IMR-90 (cell line): ENCODE measurements at regions not wholly inside any gene's neighbourhood (a gene's known extent, or its start where the extent isn't known, plus 50 kb on each side); places are given as distances from the start of the nearest gene placed in this dataset.

Source experiments
- ATAC-seq: fragments of 200-7000 bp; cut with Tn5 transposase; 2 replicates; pipeline ENCODE4 v1.9.1; 2020; ENCODE audit warnings: low read depth, mild to moderate bottlenecking, moderate library complexity
- BruUV-seq: library from RNA; stranded (reverse); fragments of 400-500 nt; replicated peaks from 2 replicates; lab custom pipeline; 2021; lab: Mats Ljungman, UMichigan
- CTCF ChIA-PET: fragments of 300-600 bp; formaldehyde crosslinking; extraction: SDS; loops from one replicate; lab custom pipeline; 2021; ENCODE audit warnings: antibody characterized with exemption; lab: Yijun Ruan, JAX
- POLR2A ChIA-PET: fragments of 300-600 bp; sonication (Branson Sonifier 250); formaldehyde crosslinking; loops from one replicate; lab custom pipeline; 2022; ENCODE audit warnings: antibody characterized with exemption; ENCODE audit not compliant: unreplicated experiment; lab: Charles Lee
- DNase-seq: peaks from one replicate; pipeline ENCODE4 v3.0.0; 2013
- H2AFZ ChIP-seq: replicated peaks from 2 replicates; pipeline ENCODE3; 2013; ENCODE audit warnings: low read length, mild to moderate bottlenecking; ENCODE audit not compliant: poor library complexity
- H2AK5ac ChIP-seq: 2 replicates; pipeline ENCODE4 v1.6.1; 2013; ENCODE audit warnings: low read depth, low read length, inconsistent platforms
- H2AK9ac ChIP-seq: replicated peaks from 2 replicates; pipeline ENCODE3; 2013; ENCODE audit warnings: mild to moderate bottlenecking, low read depth, low read length, moderate library complexity; ENCODE audit not compliant: poor library complexity
- H2BK120ac ChIP-seq: 2 replicates; pipeline ENCODE4 v1.6.1; 2013; ENCODE audit warnings: low read depth, low read length, inconsistent platforms
- H2BK15ac ChIP-seq: 3 replicates; pipeline ENCODE4 v1.6.1; 2013; ENCODE audit warnings: low read depth, low read length, inconsistent platforms
- H2BK20ac ChIP-seq: 2 replicates; pipeline ENCODE4 v1.6.1; 2013; ENCODE audit warnings: low read depth, mild to moderate bottlenecking, inconsistent platforms, low read length, moderate library complexity
- H2BK5ac ChIP-seq: 2 replicates; pipeline ENCODE4 v1.6.1; 2013; ENCODE audit warnings: mild to moderate bottlenecking, low read depth, low read length, inconsistent platforms; ENCODE audit not compliant: poor library complexity, severe bottlenecking
- H3K14ac ChIP-seq: replicated peaks from 2 replicates; pipeline ENCODE4 v1.6.1; 2013; ENCODE audit warnings: low read depth, low read length, inconsistent platforms
- H3K18ac ChIP-seq: 2 replicates; pipeline ENCODE4 v1.6.1; 2013; ENCODE audit warnings: low read depth, low read length, control low read depth
- H3K23ac ChIP-seq: 2 replicates; pipeline ENCODE4 v1.6.1; 2013; ENCODE audit warnings: low read depth, low read length, inconsistent platforms
- H3K27ac ChIP-seq: 2 replicates; pipeline ENCODE4 v1.5.1; 2013; ENCODE audit warnings: mild to moderate bottlenecking, control low read depth, low read length; ENCODE audit not compliant: insufficient read depth
- H3K27me3 ChIP-seq: 2 replicates; pipeline ENCODE4 v1.6.1; 2013; ENCODE audit warnings: low read length; ENCODE audit not compliant: control insufficient read depth, insufficient read depth
- H3K36me3 ChIP-seq: 2 replicates; pipeline ENCODE4 v1.6.1; 2013; ENCODE audit warnings: low read length, mixed read lengths; ENCODE audit not compliant: control insufficient read depth, insufficient read depth
- H3K4ac ChIP-seq: 2 replicates; pipeline ENCODE4 v1.6.1; 2013; ENCODE audit warnings: low read depth, low read length, inconsistent platforms
- H3K4me1 ChIP-seq: 2 replicates; pipeline ENCODE4 v1.6.1; 2013; ENCODE audit warnings: low read length, mixed read lengths; ENCODE audit not compliant: control insufficient read depth, insufficient read depth
- H3K4me2 ChIP-seq: 2 replicates; pipeline ENCODE4 v1.6.1; 2013; ENCODE audit warnings: low read depth, mild to moderate bottlenecking, control low read depth, low read length, moderate library complexity
- H3K4me3 ChIP-seq: 2 replicates; pipeline ENCODE4 v1.5.1; 2013; ENCODE audit warnings: low read depth, mild to moderate bottlenecking, control low read depth, low read length, moderate library complexity; ENCODE audit not compliant: insufficient read depth
- H3K56ac ChIP-seq: 2 replicates; pipeline ENCODE4 v1.6.1; 2013; ENCODE audit warnings: low read length, inconsistent platforms; ENCODE audit not compliant: insufficient read depth; ENCODE audit errors: extremely low read depth
- H3K79me1 ChIP-seq, 2 experiments: 2 replicates each; pipeline ENCODE4 v1.6.1; 2013; ENCODE audit warnings: low read length in 2 of 2, inconsistent platforms in 1 of 2, low read depth in 1 of 2
- H3K9ac ChIP-seq: 2 replicates; pipeline ENCODE4 v1.6.1; 2013; ENCODE audit warnings: low read depth, low read length, control low read depth
- H3K9me1 ChIP-seq: 2 replicates; pipeline ENCODE4 v1.6.1; 2013; ENCODE audit warnings: low read length, inconsistent platforms; ENCODE audit not compliant: insufficient read depth
- H3K9me3 ChIP-seq: 2 replicates; pipeline ENCODE4 v1.6.1; 2013; ENCODE audit warnings: low read length; ENCODE audit not compliant: control insufficient read depth, insufficient read depth
- H4K20me1 ChIP-seq: 2 replicates; pipeline ENCODE4 v1.6.1; 2013; ENCODE audit warnings: low read length, inconsistent platforms; ENCODE audit not compliant: insufficient read depth
- H4K5ac ChIP-seq: 2 replicates; pipeline ENCODE4 v1.6.1; 2013; ENCODE audit warnings: mild to moderate bottlenecking, low read depth, low read length, control low read depth
- H4K8ac ChIP-seq, 2 experiments: 2 replicates each; pipeline ENCODE4 v1.6.1; 2013; ENCODE audit warnings: low read depth in 2 of 2, low read length in 2 of 2, control low read depth in 1 of 2, inconsistent platforms in 1 of 2
- H4K91ac ChIP-seq: 2 replicates; pipeline ENCODE4 v1.6.1; 2013; ENCODE audit warnings: low read depth, low read length, inconsistent platforms; ENCODE audit not compliant: insufficient read depth
- BHLHE40 ChIP-seq: fragments of 150-350 bp; IDR thresholded peaks from 2 replicates; pipeline ENCODE4 v1.6.1; 2016; ENCODE audit warnings: mild to moderate bottlenecking, low read depth, low read length
- CEBPB ChIP-seq: IDR thresholded peaks from 2 replicates; pipeline ENCODE4 v1.6.1; 2012; ENCODE audit warnings: low read depth, low read length, improper control_type of control experiment
- CHD1 ChIP-seq: IDR thresholded peaks from 2 replicates; pipeline ENCODE4 v1.6.1; 2012; ENCODE audit warnings: low read depth, low read length, improper control_type of control experiment
- FOS ChIP-seq: fragments of 150-350 bp; IDR thresholded peaks from 2 replicates; pipeline ENCODE4 v1.6.1; 2016; ENCODE audit warnings: low read depth, low read length
- MAFK ChIP-seq: IDR thresholded peaks from 2 replicates; pipeline ENCODE4 v1.6.1; 2012; ENCODE audit warnings: low read depth, low read length, improper control_type of control experiment
- MAZ ChIP-seq: IDR thresholded peaks from 2 replicates; pipeline ENCODE4 v1.6.1; 2012; ENCODE audit warnings: low read depth, mild to moderate bottlenecking, low read length, improper control_type of control experiment, moderate library complexity, borderline replicate concordance
- MXI1 ChIP-seq: IDR thresholded peaks from 2 replicates; pipeline ENCODE4 v1.6.1; 2012; ENCODE audit warnings: low read depth, mild to moderate bottlenecking, low read length, moderate library complexity, borderline replicate concordance
- NFE2L2 ChIP-seq: fragments of 150-350 bp; IDR thresholded peaks from 2 replicates; pipeline ENCODE4 v1.6.1; 2016; ENCODE audit warnings: low read depth, mild to moderate bottlenecking, low read length
- POLR2A ChIP-seq: IDR thresholded peaks from 2 replicates; pipeline ENCODE4 v1.6.1; 2012; ENCODE audit warnings: mild to moderate bottlenecking, low read depth, low read length
- RAD21 ChIP-seq: IDR thresholded peaks from 2 replicates; pipeline ENCODE4 v1.6.1; 2012; ENCODE audit warnings: low read length, improper control_type of control experiment
- RCOR1 ChIP-seq: IDR thresholded peaks from 2 replicates; pipeline ENCODE4 v1.6.1; 2012; ENCODE audit warnings: mild to moderate bottlenecking, low read length, improper control_type of control experiment; ENCODE audit not compliant: insufficient replicate concordance
- RFX5 ChIP-seq: IDR thresholded peaks from 2 replicates; pipeline ENCODE4 v1.8.0; 2012; ENCODE audit warnings: low read depth, mild to moderate bottlenecking, low read length, moderate library complexity
- SMC3 ChIP-seq: fragments of 150-350 bp; IDR thresholded peaks from 2 replicates; pipeline ENCODE4 v1.6.1; 2016; ENCODE audit warnings: low read depth, mild to moderate bottlenecking, antibody characterized with exemption, low read length, moderate library complexity
- WGBS, 2 experiments: methylation state at CpG; one replicate each; pipeline versions ENCODE4 v1.1.5 to v1.1.7; 2013; ENCODE audit warnings: missing lambda C conversion rate in 2 of 2; ENCODE audit not compliant: insufficient read length in 1 of 2; ENCODE audit errors: extremely low coverage in 2 of 2; 5-methylcytosine and 5-hydroxymethylcytosine counted together
- dilution Hi-C: fragments of 300-500 bp; cut with HindIII; formaldehyde crosslinking; loops from one replicate; pipeline ENCODE4 v1.14.3; 2018; ENCODE audit warnings: low sequenced_read_pairs; ENCODE audit not compliant: unreplicated experiment
- in situ Hi-C: fragments of 300-500 bp; cut with MboI; formaldehyde crosslinking; loops from 3 replicates; pipeline ENCODE4 v1.14.3; 2019; ENCODE audit warnings: low sequenced_read_pairs, inconsistent platforms, mixed read lengths
- intact Hi-C: fragments of 100-400 bp; cut with micrococcal nuclease; formaldehyde crosslinking; loops from 2 replicates; pipeline ENCODE4 v1.10.0; 2022
- TF ChIP-seq, protein P1 (sequence below): fragments of 150-350 bp; IDR thresholded peaks from 2 replicates; pipeline ENCODE4 v1.6.1; 2017; ENCODE audit warnings: mild to moderate bottlenecking, antibody characterized with exemption, low read length, low read depth
- TF ChIP-seq, protein P2 (sequence below): fragments of 150-350 bp; IDR thresholded peaks from 2 replicates; pipeline ENCODE4 v1.6.1; 2016; ENCODE audit warnings: low read depth, mild to moderate bottlenecking, low read length, moderate library complexity, borderline replicate concordance
- TF ChIP-seq, protein P3 (sequence below): conservative IDR thresholded peaks from 2 replicates; pipeline ENCODE4 v1.5.1; 2012; ENCODE audit warnings: mild to moderate bottlenecking, low read depth, low read length, improper control_type of control experiment

DNA sequence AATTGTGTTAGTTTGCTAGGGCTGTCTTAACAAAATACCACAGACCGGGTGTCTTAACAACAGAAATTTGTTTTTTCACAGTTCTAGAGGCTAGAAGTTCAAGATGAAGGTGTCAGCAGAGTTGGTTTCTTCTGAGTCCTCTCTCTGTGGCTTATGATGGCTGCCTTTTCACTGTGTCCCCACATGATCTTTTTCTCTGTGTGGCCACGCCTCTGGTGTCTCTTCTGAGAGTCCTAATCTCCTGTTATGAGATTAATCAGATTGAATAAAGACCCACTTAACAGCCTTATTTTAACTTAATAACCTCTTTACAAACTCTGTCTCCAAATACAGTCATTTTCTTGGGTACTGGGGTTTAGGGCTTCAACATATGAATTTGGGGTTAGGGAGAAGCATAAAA is 561.1 kb downstream of the NR2F1-AS1 start:
- no CpG with 5 or more reads among the region's 2 CpGs for WGBS, 2 experiments

More for the DNA sequence above, 561.1 kb downstream of the NR2F1-AS1 start:
- Histone ChIP-seq H3K4me1 (peaks cover 2% of the 10 kb centered on the region; the same call in 1 of the 2 replicates), H3K27me3 (no peaks in the 10 kb centered on the region), H3K23ac (no peak overlapping the region), H3K56ac (no peak overlapping the region), H3K79me1 (no peaks in the 10 kb centered on the region), H2BK5ac (no peak overlapping the region), H2BK15ac (no peak overlapping the region), H3K4ac (no peak overlapping the region), H3K9me3 (no peaks in the 10 kb centered on the region), H3K36me3 (no peaks in the 10 kb centered on the region), H2AK5ac (no peak overlapping the region), H4K91ac (no peak overlapping the region), H4K20me1 (no peaks in the 10 kb centered on the region), H2AFZ (no peak overlapping the region), H3K9me1 (no peaks in the 10 kb centered on the region), H3K9ac (no peak overlapping the region), H3K4me3 (no peak overlapping the region), H2AK9ac (no peak overlapping the region), H3K18ac (no peak overlapping the region; the same call in 1 of the 2 replicates), H4K5ac (no peak overlapping the region), H3K4me2 (no peak overlapping the region), H4K8ac (no peak overlapping the region), H2BK120ac (no peak overlapping the region), H3K27ac (no peak overlapping the region), H2BK20ac (no peak overlapping the region), H3K14ac (no peak overlapping the region)
- DNase-seq (no peak), ATAC-seq (no peak)
- in situ Hi-C loops = no loop called here
- ChIA-PET POLR2A (no interaction called here), CTCF (no interaction called here)
- no TSS peak for BruUV-seq
- dilution Hi-C loops = no loop called here
- TF ChIP-seq MXI1 (no peak), MAFK (no peak), BHLHE40 (no peak), RCOR1 (no peak), POLR2A (no peak), RAD21 (no peak), CEBPB (no peak), CHD1 (no peak), RFX5 (no peak), MAZ (no peak), SMC3 (no peak), FOS (no peak), NFE2L2 (no peak)
- TF ChIP-seq, protein P1, sequence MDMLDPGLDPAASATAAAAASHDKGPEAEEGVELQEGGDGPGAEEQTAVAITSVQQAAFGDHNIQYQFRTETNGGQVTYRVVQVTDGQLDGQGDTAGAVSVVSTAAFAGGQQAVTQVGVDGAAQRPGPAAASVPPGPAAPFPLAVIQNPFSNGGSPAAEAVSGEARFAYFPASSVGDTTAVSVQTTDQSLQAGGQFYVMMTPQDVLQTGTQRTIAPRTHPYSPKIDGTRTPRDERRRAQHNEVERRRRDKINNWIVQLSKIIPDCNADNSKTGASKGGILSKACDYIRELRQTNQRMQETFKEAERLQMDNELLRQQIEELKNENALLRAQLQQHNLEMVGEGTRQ = no peak
- TF ChIP-seq, protein P2, sequence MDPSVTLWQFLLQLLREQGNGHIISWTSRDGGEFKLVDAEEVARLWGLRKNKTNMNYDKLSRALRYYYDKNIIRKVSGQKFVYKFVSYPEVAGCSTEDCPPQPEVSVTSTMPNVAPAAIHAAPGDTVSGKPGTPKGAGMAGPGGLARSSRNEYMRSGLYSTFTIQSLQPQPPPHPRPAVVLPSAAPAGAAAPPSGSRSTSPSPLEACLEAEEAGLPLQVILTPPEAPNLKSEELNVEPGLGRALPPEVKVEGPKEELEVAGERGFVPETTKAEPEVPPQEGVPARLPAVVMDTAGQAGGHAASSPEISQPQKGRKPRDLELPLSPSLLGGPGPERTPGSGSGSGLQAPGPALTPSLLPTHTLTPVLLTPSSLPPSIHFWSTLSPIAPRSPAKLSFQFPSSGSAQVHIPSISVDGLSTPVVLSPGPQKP = no peak
- TF ChIP-seq, protein P3, sequence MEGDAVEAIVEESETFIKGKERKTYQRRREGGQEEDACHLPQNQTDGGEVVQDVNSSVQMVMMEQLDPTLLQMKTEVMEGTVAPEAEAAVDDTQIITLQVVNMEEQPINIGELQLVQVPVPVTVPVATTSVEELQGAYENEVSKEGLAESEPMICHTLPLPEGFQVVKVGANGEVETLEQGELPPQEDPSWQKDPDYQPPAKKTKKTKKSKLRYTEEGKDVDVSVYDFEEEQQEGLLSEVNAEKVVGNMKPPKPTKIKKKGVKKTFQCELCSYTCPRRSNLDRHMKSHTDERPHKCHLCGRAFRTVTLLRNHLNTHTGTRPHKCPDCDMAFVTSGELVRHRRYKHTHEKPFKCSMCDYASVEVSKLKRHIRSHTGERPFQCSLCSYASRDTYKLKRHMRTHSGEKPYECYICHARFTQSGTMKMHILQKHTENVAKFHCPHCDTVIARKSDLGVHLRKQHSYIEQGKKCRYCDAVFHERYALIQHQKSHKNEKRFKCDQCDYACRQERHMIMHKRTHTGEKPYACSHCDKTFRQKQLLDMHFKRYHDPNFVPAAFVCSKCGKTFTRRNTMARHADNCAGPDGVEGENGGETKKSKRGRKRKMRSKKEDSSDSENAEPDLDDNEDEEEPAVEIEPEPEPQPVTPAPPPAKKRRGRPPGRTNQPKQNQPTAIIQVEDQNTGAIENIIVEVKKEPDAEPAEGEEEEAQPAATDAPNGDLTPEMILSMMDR = no peak
- intact Hi-C loops = no loop called here
